C4-2B (cell line): ENCODE measurements at regions not wholly inside any gene's neighbourhood (a gene's known extent, or its start where the extent isn't known, plus 50 kb on each side); places are given as distances from the start of the nearest gene placed in this dataset.

Experiments
- H3K27ac ChIP-seq: fragments of 450-650 bp; 2 replicates; pipeline ENCODE4 v1.5.1; 2017
- ZFX ChIP-seq: fragments of 450-650 bp; IDR thresholded peaks from 2 replicates; pipeline ENCODE4 v1.6.1; 2017
- TF ChIP-seq, protein P1 (sequence below): fragments of 450-650 bp; conservative IDR thresholded peaks from 2 replicates; pipeline ENCODE4 v1.5.1; 2017; ENCODE audit warnings: mild to moderate bottlenecking

DNA sequence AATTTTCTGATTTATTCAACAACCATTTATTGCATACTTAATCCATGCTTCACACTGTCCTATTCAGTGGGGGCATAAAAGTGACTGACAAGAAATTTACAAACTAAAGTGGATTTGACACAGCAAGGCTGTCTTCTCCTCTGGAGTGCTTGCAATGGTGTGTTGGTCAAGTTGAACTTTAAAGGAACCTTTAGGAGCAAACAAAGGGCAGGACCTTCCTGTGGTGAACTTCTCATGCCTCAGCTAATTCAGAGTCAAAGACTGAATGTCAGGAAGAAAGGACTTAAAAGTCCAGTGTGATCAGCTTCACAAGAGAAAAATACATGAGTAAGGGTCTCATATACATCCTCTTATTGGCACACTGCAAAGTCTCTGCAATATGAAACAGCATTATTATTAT lies 60.8 kb upstream of the TENT5A start:
- TF ChIP-seq, protein P1, sequence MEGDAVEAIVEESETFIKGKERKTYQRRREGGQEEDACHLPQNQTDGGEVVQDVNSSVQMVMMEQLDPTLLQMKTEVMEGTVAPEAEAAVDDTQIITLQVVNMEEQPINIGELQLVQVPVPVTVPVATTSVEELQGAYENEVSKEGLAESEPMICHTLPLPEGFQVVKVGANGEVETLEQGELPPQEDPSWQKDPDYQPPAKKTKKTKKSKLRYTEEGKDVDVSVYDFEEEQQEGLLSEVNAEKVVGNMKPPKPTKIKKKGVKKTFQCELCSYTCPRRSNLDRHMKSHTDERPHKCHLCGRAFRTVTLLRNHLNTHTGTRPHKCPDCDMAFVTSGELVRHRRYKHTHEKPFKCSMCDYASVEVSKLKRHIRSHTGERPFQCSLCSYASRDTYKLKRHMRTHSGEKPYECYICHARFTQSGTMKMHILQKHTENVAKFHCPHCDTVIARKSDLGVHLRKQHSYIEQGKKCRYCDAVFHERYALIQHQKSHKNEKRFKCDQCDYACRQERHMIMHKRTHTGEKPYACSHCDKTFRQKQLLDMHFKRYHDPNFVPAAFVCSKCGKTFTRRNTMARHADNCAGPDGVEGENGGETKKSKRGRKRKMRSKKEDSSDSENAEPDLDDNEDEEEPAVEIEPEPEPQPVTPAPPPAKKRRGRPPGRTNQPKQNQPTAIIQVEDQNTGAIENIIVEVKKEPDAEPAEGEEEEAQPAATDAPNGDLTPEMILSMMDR, result no peak
- TF ChIP-seq ZFX, result no peak
- H3K27ac ChIP-seq, result no peak overlapping the region

DNA sequence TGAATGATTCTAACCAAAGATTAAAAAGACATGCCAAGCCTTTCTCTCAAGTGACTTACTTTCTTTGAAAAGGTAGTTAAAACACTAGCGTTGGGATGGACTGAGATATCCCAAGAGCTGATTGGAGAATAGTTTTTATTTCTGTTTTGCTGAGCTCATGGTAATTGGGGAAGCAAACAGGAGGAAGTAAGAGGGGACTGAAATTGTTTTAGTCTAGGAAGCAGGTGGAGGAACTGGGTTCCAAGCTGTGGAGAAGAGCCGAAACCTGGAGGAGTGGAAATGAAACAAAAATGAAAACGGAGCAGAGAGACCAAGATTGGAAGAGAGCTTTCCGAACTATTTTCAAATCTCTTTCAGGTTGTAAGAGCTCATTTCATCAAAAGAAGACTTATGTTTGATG lies 59.9 kb upstream of the TENT5A start:
- TF ChIP-seq ZFX, result no peak
- TF ChIP-seq, protein P1, result no peak
- no peak overlapping the region for H3K27ac ChIP-seq

DNA sequence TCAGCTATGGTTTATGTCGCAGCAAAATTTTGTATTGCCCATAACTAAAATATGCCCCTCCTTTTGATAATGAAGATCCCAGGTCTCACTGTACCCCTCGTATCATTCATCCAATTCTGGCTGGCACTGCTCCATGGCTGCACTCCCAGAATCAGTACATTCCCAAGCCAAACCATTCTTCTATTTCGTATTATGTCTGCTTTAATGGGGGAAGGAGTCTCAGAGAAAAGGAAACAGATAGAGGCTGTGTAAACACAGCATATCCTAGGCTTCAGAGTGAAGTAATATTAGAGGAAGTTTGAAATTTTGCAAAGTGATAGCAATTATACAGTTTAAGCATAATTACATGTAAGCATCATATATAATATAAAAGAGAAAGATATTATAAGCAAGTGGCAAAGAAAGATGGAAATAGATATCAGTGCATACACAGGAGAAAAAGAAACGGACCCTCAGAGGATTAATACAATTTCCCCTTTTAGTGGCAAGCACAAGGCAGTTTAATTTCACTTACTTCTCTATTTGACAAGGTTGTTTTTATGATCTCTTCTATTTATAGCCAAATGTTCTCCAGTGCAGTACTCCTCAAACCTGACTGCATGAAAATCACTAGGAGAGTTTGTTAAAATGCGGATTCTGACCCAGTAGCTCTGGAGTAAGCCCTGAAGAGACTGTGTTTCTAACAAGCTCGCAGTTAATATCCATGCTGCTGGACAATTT lies 56.5 kb upstream of the TENT5A start:
- TF ChIP-seq, protein P1, result no peak
- no peak for TF ChIP-seq ZFX
- H3K27ac ChIP-seq, result no peak overlapping the region

DNA sequence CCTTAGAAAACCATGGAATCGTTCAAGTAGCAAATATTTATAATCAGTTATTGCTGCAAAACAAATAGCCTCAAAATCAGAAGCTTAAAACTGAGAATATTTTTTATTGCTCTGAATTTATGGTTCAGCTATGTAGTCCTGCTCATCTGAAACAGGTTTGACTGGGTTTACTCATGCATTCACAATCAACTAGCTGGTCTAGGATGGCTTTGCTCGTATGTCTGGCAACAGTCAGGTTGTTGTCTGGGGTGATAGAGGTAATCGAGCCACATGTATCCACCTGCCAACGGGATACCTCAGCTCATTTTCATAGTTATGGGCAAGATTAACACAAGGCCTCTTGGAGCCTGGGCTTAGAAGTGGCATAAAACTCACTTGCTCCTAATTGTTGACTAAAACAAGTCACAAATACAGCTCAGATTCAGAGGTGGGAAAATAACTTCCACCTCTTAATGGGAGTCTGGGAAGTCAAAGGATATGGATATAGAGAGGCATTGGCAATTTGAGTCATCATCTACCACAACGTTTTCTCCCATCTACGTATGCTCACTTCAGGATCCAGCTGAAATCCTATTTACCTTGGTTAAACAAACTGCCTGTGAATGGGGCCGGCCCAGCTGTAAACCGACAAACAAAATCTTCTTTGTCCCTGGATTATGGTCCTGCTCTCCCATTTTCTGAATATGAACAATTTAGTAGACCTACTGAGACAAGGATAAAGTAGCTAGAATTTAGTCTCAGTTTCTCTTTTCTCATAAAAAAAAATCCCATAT lies 54.5 kb upstream of the TENT5A start:
- H3K27ac ChIP-seq, result no peak overlapping the region
- TF ChIP-seq, protein P1, result no peak
- no peak for TF ChIP-seq ZFX

DNA sequence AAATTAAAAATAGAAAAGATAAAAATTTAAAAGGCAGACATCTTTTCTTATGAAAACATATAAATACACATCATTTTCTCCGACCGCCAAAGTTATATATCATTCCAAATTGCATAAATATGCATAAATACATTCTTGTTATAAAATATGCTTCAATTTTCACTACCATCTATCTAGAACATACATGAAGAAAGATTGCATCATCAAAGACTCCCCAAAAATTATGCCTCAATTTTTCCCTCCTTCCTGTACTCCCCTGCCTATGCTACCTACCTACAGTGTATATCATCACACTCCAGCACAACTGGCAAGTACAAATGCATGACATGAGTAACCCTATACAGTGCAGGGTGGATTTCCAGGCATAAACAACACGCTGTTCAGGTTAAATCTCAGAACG lies 49.9 kb upstream of the TENT5A start:
- H3K27ac ChIP-seq, result no peak overlapping the region
- no peak for TF ChIP-seq ZFX
- TF ChIP-seq, protein P1, result no peak
